Fibroblast of peridontal ligament (primary cell): ENCODE measurements at regions not wholly inside any gene's neighbourhood (a gene's known extent, or its start where the extent isn't known, plus 50 kb on each side); places are given as distances from the start of the nearest gene placed in this dataset.

Experiments used
- DNase-seq: peaks from one replicate; pipeline ENCODE4 v3.0.0-alpha.2; 2010; ENCODE audit errors: extremely low read depth

GRCh38 chr2:2719781-2720180, 388.7 kb upstream of the MYT1L start:
- DNase-seq: no peak

GRCh38 chr2:2719015-2719414, 387.9 kb upstream of the MYT1L start:
- no peak for DNase-seq

DNA sequence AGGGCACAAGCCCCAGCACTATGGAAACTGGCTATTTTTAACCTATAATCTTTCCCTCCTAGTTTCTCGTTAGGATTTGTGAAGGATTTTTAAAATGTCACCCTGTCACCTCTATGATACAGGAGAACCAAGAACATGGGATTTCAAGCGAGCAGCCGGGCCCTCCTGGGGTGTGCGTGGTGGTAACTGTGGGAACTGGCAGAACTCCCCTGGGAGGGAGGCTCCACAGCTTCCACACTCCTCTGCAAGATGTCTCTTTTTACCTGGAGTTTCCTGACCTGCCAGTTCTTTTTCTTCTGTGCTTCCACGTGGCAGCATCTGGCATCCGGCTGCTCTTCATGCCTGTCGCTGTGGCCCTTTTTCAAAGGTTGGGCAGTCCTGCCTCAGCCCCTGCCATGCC, 386.3 kb upstream of the MYT1L start:
- no peak for DNase-seq

DNA sequence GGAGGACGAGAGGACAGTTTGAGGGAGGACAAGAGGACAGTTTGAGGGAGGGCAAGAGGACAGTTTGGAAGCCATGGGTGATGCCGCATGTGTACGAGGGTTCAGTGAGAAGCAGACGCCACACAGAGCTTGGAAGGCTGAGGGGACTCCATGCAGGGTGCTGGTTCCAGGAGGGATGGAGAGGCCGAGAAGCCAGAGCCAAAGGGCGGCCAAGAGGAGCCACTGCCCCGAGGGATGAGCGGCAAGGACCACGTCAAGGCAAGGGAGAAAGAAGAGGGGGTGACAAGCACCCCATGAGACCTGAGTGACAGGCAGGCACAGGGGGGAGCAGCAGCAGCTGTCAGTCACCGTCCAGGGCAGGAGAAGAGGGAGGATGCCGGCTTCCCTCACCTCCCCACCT, 385.7 kb upstream of the MYT1L start:
- DNase-seq: no peak

- no peak for DNase-seq
Measured at GRCh38 chr2:2715036-2715818, 384.2 kb upstream of the MYT1L start.

DNA sequence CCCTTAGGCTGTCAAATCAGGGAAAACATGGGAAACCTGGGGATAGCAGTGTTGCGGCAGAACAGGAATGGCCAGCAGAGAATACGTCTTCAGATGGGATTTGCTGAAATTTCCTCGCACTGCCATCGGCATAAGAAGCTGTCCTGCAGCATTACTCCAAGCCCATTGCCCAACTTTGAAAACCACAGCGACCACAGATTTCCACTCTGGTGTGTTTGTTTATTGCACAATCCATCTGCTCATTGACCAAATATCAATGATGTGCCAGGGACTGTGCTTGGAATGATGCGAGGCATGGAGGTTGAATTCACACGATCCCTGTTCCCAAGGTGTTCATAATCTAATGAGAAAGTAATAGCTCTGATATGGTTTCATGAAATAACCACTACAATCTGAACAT, 383.3 kb upstream of the MYT1L start:
- no peak for DNase-seq

GRCh38 chr2:2709431-2709770, 378.3 kb upstream of the MYT1L start:
- no peak for DNase-seq

- DNase-seq: no peak
Measured at GRCh38 chr2:2708575-2709430, 377.7 kb upstream of the MYT1L start.

DNA sequence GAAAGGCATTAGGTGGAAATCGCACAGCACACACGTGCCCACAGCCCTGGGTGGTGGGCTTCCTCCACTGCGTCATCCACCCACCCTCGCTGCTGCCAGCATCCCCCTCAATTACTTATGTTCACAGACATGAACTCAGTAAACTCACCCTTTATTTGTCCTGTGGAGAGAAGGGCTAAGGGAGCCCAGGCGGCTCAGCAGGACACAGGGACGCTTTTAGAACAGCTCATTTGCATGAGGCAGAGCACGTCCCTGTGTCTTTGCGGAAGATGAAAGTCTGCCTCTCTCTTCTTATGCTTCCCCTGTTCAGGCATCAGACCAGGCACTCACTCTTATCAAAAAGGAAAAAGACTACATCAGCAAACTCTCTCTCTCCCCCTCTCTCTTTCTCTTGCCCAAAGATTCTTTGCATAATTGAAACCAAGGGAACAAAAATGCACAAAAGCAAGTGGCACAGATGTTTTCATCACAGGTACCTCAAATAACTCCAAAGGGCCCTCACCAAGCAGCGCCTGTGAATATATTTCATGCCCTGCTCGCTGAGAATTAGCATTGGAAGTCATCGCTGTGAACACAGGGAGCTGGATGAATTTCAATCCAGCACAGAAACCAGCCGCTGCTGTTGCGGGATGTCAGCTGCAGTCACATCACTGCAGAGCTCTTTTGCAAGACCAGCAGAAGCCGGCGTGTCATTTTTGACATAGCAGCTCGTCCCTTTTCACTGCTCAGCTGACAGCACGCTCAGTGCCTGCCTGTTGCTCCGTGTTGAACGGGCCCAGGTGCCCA, 376.3 kb upstream of the MYT1L start:
- DNase-seq: no peak

- DNase-seq: no peak
Measured at GRCh38 chr2:2706306-2706705, 375.2 kb upstream of the MYT1L start.

- DNase-seq: no peak
Measured at GRCh38 chr2:2705871-2706270, 374.8 kb upstream of the MYT1L start.

DNA sequence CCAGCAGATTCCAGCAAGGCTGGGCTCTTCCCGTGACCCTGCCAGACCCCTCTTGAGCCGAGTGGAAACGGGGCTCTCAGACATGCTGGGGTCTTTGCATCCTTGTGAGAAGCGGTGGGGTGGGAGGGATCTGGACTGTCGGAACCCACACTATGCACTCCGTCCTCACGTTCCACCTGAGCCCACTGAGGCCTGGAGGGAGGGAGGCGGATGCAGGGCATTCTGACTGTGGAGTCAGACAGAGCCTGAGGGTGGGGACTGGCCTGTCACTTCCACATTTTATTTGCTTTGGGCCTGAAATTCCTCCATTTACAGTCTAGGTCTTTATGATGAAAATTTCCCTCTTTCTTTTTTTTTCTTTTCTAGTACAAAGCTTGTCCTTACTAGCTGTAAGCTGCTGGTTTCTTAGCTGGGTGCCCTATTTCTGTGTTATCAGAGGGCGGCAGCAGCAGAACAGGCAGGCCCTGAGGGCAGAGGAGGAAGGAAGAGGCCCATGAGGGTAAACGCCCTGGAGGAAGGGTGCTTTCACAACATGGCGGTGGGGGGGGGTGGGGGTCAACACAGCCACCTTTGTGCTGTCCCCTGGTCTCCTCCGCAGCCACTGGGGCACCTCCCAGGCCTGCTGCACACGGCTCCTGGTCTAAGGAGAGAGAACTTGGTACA, 373.5 kb upstream of the MYT1L start:
- DNase-seq: no peak

DNA sequence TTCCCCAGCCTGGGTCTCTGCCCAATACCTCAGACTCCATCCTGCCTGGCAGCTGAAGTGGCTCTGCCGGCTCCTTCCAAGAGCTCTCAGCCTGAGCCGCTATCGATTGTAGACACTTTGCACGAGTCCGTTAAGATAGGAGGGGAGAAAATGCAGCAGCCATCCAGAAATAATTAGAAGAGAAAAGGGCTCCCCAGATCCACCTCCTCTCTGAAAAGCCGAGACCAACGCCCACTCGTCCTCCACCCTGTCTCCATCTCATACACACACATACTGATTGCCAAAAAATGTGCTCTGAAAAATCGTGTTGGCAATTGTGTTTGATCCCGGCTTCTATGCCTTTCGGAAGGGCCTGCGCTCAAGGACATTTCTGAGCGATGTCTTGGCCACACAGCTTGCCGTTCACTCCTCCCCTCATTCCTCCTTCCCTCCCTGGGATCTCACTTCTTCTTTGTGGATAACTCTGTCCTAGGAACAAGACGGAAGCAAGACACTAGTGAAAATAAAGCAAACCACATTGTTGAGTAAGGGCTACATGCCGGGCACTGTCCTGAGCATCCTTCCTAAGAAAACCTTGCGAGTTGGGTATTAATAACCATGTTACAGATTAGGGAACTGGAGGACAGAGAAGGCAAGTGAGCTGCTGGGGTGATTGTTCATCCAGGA, 372.8 kb upstream of the MYT1L start:
- DNase-seq: no peak

- DNase-seq: no peak
Measured at GRCh38 chr2:2703172-2703571, 372.1 kb upstream of the MYT1L start.

DNA sequence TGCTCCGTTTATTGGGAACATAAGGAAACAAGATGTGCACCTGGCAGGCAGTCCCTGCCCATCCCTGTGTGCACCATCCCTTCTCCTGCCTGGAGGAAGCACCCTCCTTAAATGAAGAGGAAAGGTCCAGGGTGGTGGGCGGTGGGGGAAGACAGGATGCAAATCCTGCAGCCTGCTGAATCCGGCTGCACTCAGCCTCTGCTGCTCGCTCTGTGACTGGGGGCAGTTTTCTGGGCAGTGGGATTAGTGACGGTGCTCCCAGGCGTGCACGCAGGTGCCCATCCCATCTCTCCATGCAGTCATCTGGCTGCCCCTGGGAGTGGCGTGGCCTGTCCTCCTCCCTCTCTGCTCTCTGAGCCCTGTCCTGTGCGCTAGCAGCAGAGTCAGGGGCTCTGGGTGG, 371.3 kb upstream of the MYT1L start:
- no peak for DNase-seq

DNA sequence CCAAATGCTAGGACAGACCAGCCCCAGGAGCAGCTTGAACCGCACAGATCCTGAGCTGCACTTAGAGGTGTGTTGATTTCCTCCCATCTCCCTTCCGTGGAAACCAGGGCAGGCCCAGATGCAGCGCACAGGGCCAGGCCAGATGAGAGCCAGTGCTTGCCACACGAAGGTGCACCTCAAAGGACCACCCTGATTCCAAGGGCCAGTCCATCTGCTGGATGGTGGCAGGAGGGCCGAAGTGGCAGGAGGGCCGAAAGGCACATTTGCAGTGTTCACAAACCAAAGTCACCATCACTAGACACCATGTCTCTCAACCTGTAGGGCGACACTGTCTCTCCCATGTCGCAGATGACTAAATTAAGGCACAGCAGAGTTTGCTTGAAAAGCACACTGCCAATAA, 370.7 kb upstream of the MYT1L start:
- no peak for DNase-seq

DNA sequence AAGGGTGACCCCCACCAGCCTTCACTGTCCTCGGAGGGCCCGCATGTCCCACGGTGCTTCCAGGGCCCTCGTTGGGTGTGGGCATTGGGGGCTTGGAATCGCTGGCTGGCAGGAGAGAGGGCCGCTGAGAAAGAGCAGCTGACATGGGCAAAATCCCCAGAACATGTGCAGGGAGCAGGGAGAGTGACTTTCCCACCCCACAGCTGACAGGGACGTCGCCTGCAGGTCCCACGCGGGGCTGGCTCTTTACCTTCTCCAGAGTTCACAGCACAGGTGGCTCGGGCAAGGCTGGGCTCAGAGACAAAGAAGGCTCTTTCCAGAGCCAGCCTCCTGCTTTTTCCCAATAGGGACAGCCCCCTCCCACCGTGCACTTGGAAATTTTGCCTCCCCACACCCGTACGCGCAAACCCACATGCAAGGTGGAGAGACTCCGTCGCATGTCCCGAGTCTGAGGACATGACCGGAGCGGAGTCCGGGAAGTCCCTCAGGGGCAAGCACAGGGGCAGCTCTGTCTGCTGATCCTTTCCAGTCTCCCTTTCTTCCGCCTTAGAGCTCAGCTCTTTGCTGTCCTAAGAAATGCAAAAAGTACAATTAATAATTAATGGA, 370.2 kb upstream of the MYT1L start:
- no peak for DNase-seq

GRCh38 chr2:2699121-2699505, 368.0 kb upstream of the MYT1L start:
- DNase-seq: no peak

GRCh38 chr2:2698182-2699120, 367.4 kb upstream of the MYT1L start:
- no peak for DNase-seq
